ENCODE measurements at regions not wholly inside any gene's neighbourhood (a gene's known extent, or its start where the extent isn't known, plus 50 kb on each side); places are given as distances from the start of the nearest gene placed in this dataset.

DNA sequence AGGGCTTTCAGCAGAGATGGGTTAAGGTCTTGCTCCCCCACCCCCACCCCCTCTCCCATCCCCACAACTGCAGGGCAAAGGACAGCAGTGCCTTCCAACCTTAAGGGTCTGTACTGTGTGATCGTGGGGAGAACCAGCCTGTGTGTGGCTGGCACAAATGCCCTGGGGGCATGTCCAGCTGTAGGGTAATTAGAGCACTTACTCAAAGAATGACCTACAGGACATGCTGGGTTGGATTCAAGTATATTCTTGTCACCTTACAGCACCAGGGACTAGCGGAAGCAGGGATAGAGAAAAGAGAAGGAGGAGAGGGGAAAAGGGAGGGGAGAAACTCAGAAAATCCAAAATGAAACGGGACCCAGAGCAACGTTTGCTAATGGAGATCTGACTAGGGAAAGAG, 191.3 kb upstream of the GATB start:
- TF ChIP-seq EZH2 (IDR thresholded peaks at IDR 0.05; ENCODE audit: borderline replicate concordance) (no peak), EZH2phosphoT487 (IDR thresholded peaks at IDR 0.05; ENCODE audit: low read depth, severe bottlenecking, unreplicated experiment) (no peak)
- TF ChIP-seq, protein P1, sequence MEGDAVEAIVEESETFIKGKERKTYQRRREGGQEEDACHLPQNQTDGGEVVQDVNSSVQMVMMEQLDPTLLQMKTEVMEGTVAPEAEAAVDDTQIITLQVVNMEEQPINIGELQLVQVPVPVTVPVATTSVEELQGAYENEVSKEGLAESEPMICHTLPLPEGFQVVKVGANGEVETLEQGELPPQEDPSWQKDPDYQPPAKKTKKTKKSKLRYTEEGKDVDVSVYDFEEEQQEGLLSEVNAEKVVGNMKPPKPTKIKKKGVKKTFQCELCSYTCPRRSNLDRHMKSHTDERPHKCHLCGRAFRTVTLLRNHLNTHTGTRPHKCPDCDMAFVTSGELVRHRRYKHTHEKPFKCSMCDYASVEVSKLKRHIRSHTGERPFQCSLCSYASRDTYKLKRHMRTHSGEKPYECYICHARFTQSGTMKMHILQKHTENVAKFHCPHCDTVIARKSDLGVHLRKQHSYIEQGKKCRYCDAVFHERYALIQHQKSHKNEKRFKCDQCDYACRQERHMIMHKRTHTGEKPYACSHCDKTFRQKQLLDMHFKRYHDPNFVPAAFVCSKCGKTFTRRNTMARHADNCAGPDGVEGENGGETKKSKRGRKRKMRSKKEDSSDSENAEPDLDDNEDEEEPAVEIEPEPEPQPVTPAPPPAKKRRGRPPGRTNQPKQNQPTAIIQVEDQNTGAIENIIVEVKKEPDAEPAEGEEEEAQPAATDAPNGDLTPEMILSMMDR (IDR thresholded peaks at IDR 0.05; ENCODE audit: poor library complexity) = no peak

All from hepatocyte (in vitro differentiated cells).